CD8-positive, alpha-beta memory T cell (primary cell): ENCODE measurements at regions not wholly inside any gene's neighbourhood (a gene's known extent, or its start where the extent isn't known, plus 50 kb on each side); places are given as distances from the start of the nearest gene placed in this dataset.

Source experiments
- CTCF ChIA-PET: fragments of 350-600 bp; sonication (Branson Sonifier 250); formaldehyde crosslinking; loops from one replicate; lab custom pipeline; 2021; ENCODE audit warnings: antibody characterized with exemption; lab: Charles Lee
- POLR2A ChIA-PET: fragments of 350-600 bp; sonication (Branson Sonifier 250); formaldehyde crosslinking; loops from one replicate; lab custom pipeline; 2021; ENCODE audit warnings: antibody characterized with exemption; lab: Charles Lee
- DNase-seq, 5 donors: peaks; one replicate each; pipeline versions ENCODE4 v3.0.0 to v3.0.0-alpha.2; 2020 to 2022; ENCODE audit warnings: mixed read lengths in 1 of 5
- H3K27ac ChIP-seq: one replicate; pipeline ENCODE4 v1.7.0; 2013; ENCODE audit warnings: low read depth, mild to moderate bottlenecking, low read length, moderate library complexity
- H3K27me3 ChIP-seq: 2 replicates; pipeline ENCODE4 v1.7.0; 2013; ENCODE audit warnings: low read length, mild to moderate bottlenecking; ENCODE audit not compliant: insufficient read depth, poor library complexity, severe bottlenecking
- H3K36me3 ChIP-seq: 2 replicates; pipeline ENCODE4 v1.7.0; 2013; ENCODE audit warnings: mild to moderate bottlenecking, low read length, moderate library complexity; ENCODE audit not compliant: insufficient read depth
- H3K4me1 ChIP-seq: 2 replicates; pipeline ENCODE4 v1.7.0; 2013; ENCODE audit warnings: mild to moderate bottlenecking, low read length, moderate library complexity; ENCODE audit not compliant: insufficient read depth
- H3K4me3 ChIP-seq: 2 replicates; pipeline ENCODE4 v1.7.0; 2013; ENCODE audit warnings: mild to moderate bottlenecking, low read length
- H3K9me3 ChIP-seq: 2 replicates; pipeline ENCODE4 v1.7.0; 2013; ENCODE audit warnings: mild to moderate bottlenecking, low read length
- H3K27ac Mint-ChIP-seq, 8 donors: one replicate each; pipeline ENCODE4 v1.8.0; 2020 to 2021; ENCODE audit warnings: mixed read lengths in 8 of 8, mild to moderate bottlenecking in 6 of 8, inconsistent platforms in 3 of 8, moderate library complexity in 3 of 8
- H3K27me3 Mint-ChIP-seq, 2 donors: one replicate each; pipeline ENCODE4 v1.8.0; 2020 to 2021; ENCODE audit warnings: mixed read lengths in 2 of 2, mild to moderate bottlenecking in 1 of 2, moderate library complexity in 1 of 2
- H3K36me3 Mint-ChIP-seq, 3 donors: one replicate each; pipeline ENCODE4 v1.8.0; 2020 to 2021; ENCODE audit warnings: mixed read lengths in 3 of 3, inconsistent platforms in 1 of 3, mild to moderate bottlenecking in 1 of 3
- H3K4me1 Mint-ChIP-seq, 3 donors: one replicate each; pipeline ENCODE4 v1.8.0; 2020 to 2021; ENCODE audit warnings: mixed read lengths in 3 of 3, inconsistent platforms in 1 of 3, mild to moderate bottlenecking in 1 of 3
- H3K4me3 Mint-ChIP-seq, 7 donors: one replicate each; pipeline ENCODE4 v1.8.0; 2020 to 2021; ENCODE audit warnings: mixed read lengths in 7 of 7, mild to moderate bottlenecking in 6 of 7, moderate library complexity in 4 of 7, inconsistent platforms in 2 of 7
- H3K9me3 Mint-ChIP-seq, 5 donors: one replicate each; pipeline ENCODE4 v1.8.0; 2020 to 2022; ENCODE audit warnings: mixed read lengths in 5 of 5, mild to moderate bottlenecking in 3 of 5, moderate library complexity in 2 of 5, inconsistent platforms in 1 of 5

GRCh38 chr13:99624936-99625540, 123.8 kb downstream of the TM9SF2 start:
- DNase-seq, result no peak
- Mint-ChIP-seq H3K27me3 (no peaks in the 10 kb centered on the region), H3K4me1 (peaks cover 12 to 32% (median 30%) of the 10 kb centered on the region in 3 donors), H3K4me3 (no peak overlapping the region), H3K36me3 (peaks cover 2 to 11% (median 4%) of the 10 kb centered on the region in 3 donors), H3K9me3 (no peaks in the 10 kb centered on the region), H3K27ac (no peak overlapping the region)
- ChIA-PET POLR2A (no interaction called here), CTCF (no interaction called here)
- H3K36me3 ChIP-seq, result no peaks in the 10 kb centered on the region
- H3K9me3 ChIP-seq, result no peaks in the 10 kb centered on the region
- H3K27ac ChIP-seq, result no peak overlapping the region
- H3K27me3 ChIP-seq, result no peaks in the 10 kb centered on the region
- no peaks in the 10 kb centered on the region for H3K4me1 ChIP-seq
- no peak overlapping the region for H3K4me3 ChIP-seq

GRCh38 chr13:99620806-99621205, 119.5 kb downstream of the TM9SF2 start:
- Mint-ChIP-seq H3K4me3 (no peak overlapping the region), H3K27ac (no peak overlapping the region), H3K9me3 (no peaks in the 10 kb centered on the region), H3K4me1 (peaks cover 2 to 30% (median 19%) of the 10 kb centered on the region in 3 donors), H3K27me3 (no peaks in the 10 kb centered on the region), H3K36me3 (peaks cover 2 to 7% (median 4%) of the 10 kb centered on the region in 3 donors)
- no peak overlapping the region for H3K4me3 ChIP-seq
- H3K36me3 ChIP-seq, result no peaks in the 10 kb centered on the region
- no peak for DNase-seq
- ChIA-PET POLR2A (no interaction called here), CTCF (no interaction called here)
- H3K4me1 ChIP-seq, result no peaks in the 10 kb centered on the region
- no peaks in the 10 kb centered on the region for H3K9me3 ChIP-seq
- H3K27ac ChIP-seq, result no peak overlapping the region
- H3K27me3 ChIP-seq, result no peaks in the 10 kb centered on the region

GRCh38 chr13:99619207-99619606, 117.9 kb downstream of the TM9SF2 start:
- Mint-ChIP-seq H3K27me3 (no peaks in the 10 kb centered on the region), H3K4me3 (no peak overlapping the region), H3K9me3 (no peaks in the 10 kb centered on the region), H3K27ac (no peak overlapping the region), H3K4me1 (peaks cover 2 to 21% (median 19%) of the 10 kb centered on the region in 3 donors), H3K36me3 (peaks cover 1 to 4% (median 4%) of the 10 kb centered on the region in 3 donors)
- no peak for DNase-seq
- Histone ChIP-seq H3K27me3 (no peaks in the 10 kb centered on the region), H3K36me3 (no peaks in the 10 kb centered on the region), H3K27ac (no peak overlapping the region), H3K4me1 (no peaks in the 10 kb centered on the region), H3K4me3 (no peak overlapping the region), H3K9me3 (no peaks in the 10 kb centered on the region)
- POLR2A ChIA-PET, result no interaction called here
- CTCF ChIA-PET, result no interaction called here

GRCh38 chr13:99617474-99618255, 116.4 kb downstream of the TM9SF2 start:
- peak overlapping the region in 1 of 8 donors; percentile 85 for H3K27ac Mint-ChIP-seq
- POLR2A ChIA-PET, result no interaction called here

GRCh38 chr13:99614465-99614885, 113.2 kb downstream of the TM9SF2 start:
- Mint-ChIP-seq H3K9me3 (no peaks in the 10 kb centered on the region), H3K4me3 (no peak overlapping the region), H3K4me1 (peaks cover 20 to 50% (median 47%) of the 10 kb centered on the region in 3 donors), H3K27ac (no peak overlapping the region), H3K36me3 (peaks cover 0 to 3% (median 0%) of the 10 kb centered on the region in 3 donors), H3K27me3 (no peaks in the 10 kb centered on the region)
- no peaks in the 10 kb centered on the region for H3K27me3 ChIP-seq
- H3K27ac ChIP-seq, result no peak overlapping the region
- POLR2A ChIA-PET, result no interaction called here
- peak in 1 of 5 donors; percentile 14 for DNase-seq
- H3K4me3 ChIP-seq, result no peak overlapping the region
- no peaks in the 10 kb centered on the region for H3K36me3 ChIP-seq
- no peaks in the 10 kb centered on the region for H3K4me1 ChIP-seq
- CTCF ChIA-PET, result interaction anchor here (1.5 kb wide), 2 partner anchors 35 to 87 kb away, joined by 4 to 7 read pairs; no protein-coding TSS in a partner anchor
- H3K9me3 ChIP-seq, result no peaks in the 10 kb centered on the region

More at GRCh38 chr13:99617474-99618255, 116.4 kb downstream of the TM9SF2 start:
- Histone ChIP-seq H3K4me3 (no peak overlapping the region), H3K9me3 (no peaks in the 10 kb centered on the region), H3K36me3 (no peaks in the 10 kb centered on the region), H3K27me3 (no peaks in the 10 kb centered on the region), H3K27ac (no peak overlapping the region), H3K4me1 (no peaks in the 10 kb centered on the region)
- Mint-ChIP-seq H3K4me1 (peaks cover 12 to 31% (median 29%) of the 10 kb centered on the region in 3 donors), H3K4me3 (no peak overlapping the region), H3K9me3 (no peaks in the 10 kb centered on the region), H3K27me3 (no peaks in the 10 kb centered on the region), H3K36me3 (peaks cover 0 to 4% (median 2%) of the 10 kb centered on the region in 3 donors)
- DNase-seq, result no peak
- CTCF ChIA-PET, result no interaction called here
